Brain microvascular endothelial cell (primary cell): ENCODE measurements at regions not wholly inside any gene's neighbourhood (a gene's known extent, or its start where the extent isn't known, plus 50 kb on each side); places are given as distances from the start of the nearest gene placed in this dataset.

Experiments used
- DNase-seq: peaks from one replicate; pipeline ENCODE4 v3.0.0-alpha.2; 2020
- H3K27ac ChIP-seq: fragments of 250-450 bp; sonication (Bioruptor Pico); 2 replicates; pipeline ENCODE4 v1.5.1; 2020; ENCODE audit warnings: mild to moderate bottlenecking, moderate library complexity
- H3K27me3 ChIP-seq: fragments of 250-450 bp; sonication (Bioruptor Pico); replicated peaks from 2 replicates; pipeline ENCODE4 v1.5.1; 2020; ENCODE audit warnings: mild to moderate bottlenecking
- H3K36me3 ChIP-seq: fragments of 250-450 bp; sonication (Bioruptor Pico); replicated peaks from 2 replicates; pipeline ENCODE4 v1.5.1; 2020; ENCODE audit warnings: mild to moderate bottlenecking
- H3K4me3 ChIP-seq: 2 replicates; pipeline ENCODE4 v1.5.1; 2011; ENCODE audit warnings: low read depth, mild to moderate bottlenecking, control low read depth, low read length, moderate library complexity
- CTCF ChIP-seq: IDR thresholded peaks from 2 replicates; pipeline ENCODE4 v1.5.1; 2011; ENCODE audit warnings: low read depth, mild to moderate bottlenecking, moderate library complexity, low read length, control low read depth, inconsistent platforms; ENCODE audit errors: missing control alignments
- in situ Hi-C: cut with HindIII; loops from 2 replicates; pipeline ENCODE4 v1.10.0; 2017; ENCODE audit warnings: low sequenced_read_pairs, low pct_ligation_motif_present

DNA sequence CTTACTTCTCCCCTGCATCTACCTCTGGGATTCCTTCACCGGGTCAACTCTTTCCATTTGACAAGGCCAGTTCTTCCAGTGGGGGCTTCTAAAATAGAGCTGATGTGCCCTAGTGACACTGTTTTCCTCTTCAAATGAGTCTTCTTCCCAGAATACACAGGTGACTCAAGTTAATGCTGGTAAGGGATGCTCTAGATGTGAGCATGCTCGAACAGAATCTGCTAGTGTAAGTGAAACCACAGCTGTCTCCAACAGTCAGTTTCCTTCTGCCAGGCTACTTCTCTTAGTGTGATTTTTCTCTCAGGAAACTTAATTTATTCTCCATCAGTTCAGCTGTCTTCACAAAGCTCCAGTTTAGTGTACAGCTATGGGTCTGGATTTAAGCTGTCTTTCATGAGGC is 194.9 kb upstream of the C1orf87 start:
- H3K27me3 ChIP-seq, result no peaks in the 10 kb centered on the region
- H3K36me3 ChIP-seq, result no peaks in the 10 kb centered on the region
- in situ Hi-C loops, result no loop called here
- H3K4me3 ChIP-seq, result no peak overlapping the region
- no peak for TF ChIP-seq CTCF
- DNase-seq, result no peak
- no peak overlapping the region for H3K27ac ChIP-seq

GRCh38 chr1:60265560-60266535 is 192.3 kb upstream of the C1orf87 start:
- peak; percentile 79 for DNase-seq
- no peak for TF ChIP-seq CTCF
- Histone ChIP-seq H3K36me3 (no peaks in the 10 kb centered on the region), H3K27me3 (no peaks in the 10 kb centered on the region), H3K4me3 (no peak overlapping the region), H3K27ac (peak overlapping the region; percentile 82)
- in situ Hi-C loops, result no loop called here

GRCh38 chr1:60262701-60263100 is 189.1 kb upstream of the C1orf87 start:
- in situ Hi-C loops, result no loop called here
- Histone ChIP-seq H3K4me3 (no peak overlapping the region), H3K36me3 (no peaks in the 10 kb centered on the region), H3K27me3 (no peaks in the 10 kb centered on the region), H3K27ac (no peak overlapping the region)
- TF ChIP-seq CTCF, result no peak
- DNase-seq, result no peak

- Histone ChIP-seq H3K36me3 (no peaks in the 10 kb centered on the region), H3K27ac (no peak overlapping the region), H3K27me3 (no peaks in the 10 kb centered on the region), H3K4me3 (no peak overlapping the region)
- DNase-seq, result no peak
- in situ Hi-C loops, result no loop called here
- no peak for TF ChIP-seq CTCF
These were observed 184.0 kb upstream of the C1orf87 start for GRCh38 chr1:60257531-60257930.

DNA sequence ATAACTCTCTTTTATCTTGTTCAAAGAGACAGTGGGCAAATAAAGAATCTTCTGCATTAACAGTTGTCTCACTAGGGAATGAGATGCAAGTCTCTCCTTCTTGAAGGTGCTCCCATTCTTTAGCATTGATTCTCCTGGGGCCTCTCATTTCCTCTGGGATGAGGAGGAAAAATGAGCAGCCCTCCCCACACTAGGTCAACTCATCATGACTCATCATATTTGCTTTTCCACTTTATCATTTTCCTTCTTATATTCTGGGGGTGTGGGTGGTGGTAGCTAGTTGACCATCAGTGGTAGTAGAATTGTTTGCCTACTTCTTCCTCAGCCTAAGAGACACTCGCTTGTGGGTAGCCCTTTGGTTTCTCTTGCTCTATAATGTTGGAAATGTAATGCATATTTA is 182.0 kb upstream of the C1orf87 start:
- H3K36me3 ChIP-seq, result no peaks in the 10 kb centered on the region
- H3K27ac ChIP-seq, result no peak overlapping the region
- in situ Hi-C loops, result no loop called here
- TF ChIP-seq CTCF, result no peak
- H3K27me3 ChIP-seq, result no peaks in the 10 kb centered on the region
- DNase-seq, result peak; percentile 23
- H3K4me3 ChIP-seq, result no peak overlapping the region
